HEK293 (cell line): ENCODE measurements at regions not wholly inside any gene's neighbourhood (a gene's known extent, or its start where the extent isn't known, plus 50 kb on each side); places are given as distances from the start of the nearest gene placed in this dataset.
A peak's percentile ranks its signal among the peaks of the same experiment; 100 is the strongest.

ENCODE experiments used
- CTCF ChIA-PET: fragments of 350-600 bp; formaldehyde crosslinking; extraction: SDS; loops from one replicate; lab custom pipeline; 2021; ENCODE audit warnings: antibody characterized with exemption; lab: Yijun Ruan, JAX
- POLR2A ChIA-PET: fragments of 300-600 bp; formaldehyde crosslinking; extraction: SDS; loops from one replicate; lab custom pipeline; 2020; ENCODE audit warnings: antibody characterized with exemption, inconsistent platforms; lab: Yijun Ruan, JAX
- H3K27ac ChIP-seq: fragments of 200-500 bp; sonication (Bioruptor generic); 2 replicates; pipeline ENCODE4 v1.5.1; 2014; ENCODE audit warnings: low read depth, low read length, control low read depth, inconsistent platforms; ENCODE audit errors: extremely low read depth
- H3K36me3 ChIP-seq, 2 experiments: fragments of 200-500 bp in 1 of 2; sonication (Bioruptor generic) in 1 of 2; 1 replicate in 1 of 2; 2 replicates in 1 of 2; pipeline ENCODE4 v1.5.1; 2014 to 2017; ENCODE audit warnings: inconsistent platforms in 2 of 2, low read length in 2 of 2; ENCODE audit not compliant: control insufficient read depth in 2 of 2, insufficient read depth in 1 of 2
- H3K4me1 ChIP-seq: fragments of 200-500 bp; sonication (Bioruptor generic); 2 replicates; pipeline ENCODE4 v1.5.1; 2014; ENCODE audit warnings: mild to moderate bottlenecking, low read length, inconsistent platforms; ENCODE audit not compliant: control insufficient read depth, insufficient read depth
- H3K4me3 ChIP-seq: 2 replicates; pipeline ENCODE4 v1.5.1; 2011; ENCODE audit warnings: low read depth, mild to moderate bottlenecking, control low read depth, low read length, moderate library complexity
- H3K9me3 ChIP-seq: fragments of 200-500 bp; sonication (Bioruptor generic); 2 replicates; pipeline ENCODE4 v1.5.1; 2014; ENCODE audit warnings: low read depth, low read length, inconsistent platforms; ENCODE audit not compliant: control insufficient read depth, insufficient read depth
- BCL11A ChIP-seq: fragments of 450-650 bp; formaldehyde crosslinking; IDR thresholded peaks from 2 replicates; pipeline ENCODE4 v1.5.1; 2016; ENCODE audit warnings: low read depth, missing biosample characterization, missing genetic modification characterization
- GFI1B ChIP-seq: fragments of 450-650 bp; formaldehyde crosslinking; IDR thresholded peaks from 2 replicates; pipeline ENCODE4 v1.5.1; 2016; ENCODE audit warnings: missing biosample characterization, missing genetic modification characterization
- GLIS2 ChIP-seq: fragments of 450-650 bp; formaldehyde crosslinking; IDR thresholded peaks from 2 replicates; pipeline ENCODE4 v1.5.1; 2016; ENCODE audit warnings: missing biosample characterization, missing genetic modification characterization
- HIC1 ChIP-seq: fragments of 450-650 bp; formaldehyde crosslinking; IDR thresholded peaks from 2 replicates; pipeline ENCODE4 v1.5.1; 2016; ENCODE audit warnings: missing biosample characterization, missing genetic modification characterization
- PRDM10 ChIP-seq: fragments of 450-650 bp; formaldehyde crosslinking; IDR thresholded peaks from 2 replicates; pipeline ENCODE4 v1.5.1; 2016; ENCODE audit warnings: missing biosample characterization, missing genetic modification characterization
- WT1 ChIP-seq: fragments of 450-650 bp; formaldehyde crosslinking; IDR thresholded peaks from 2 replicates; pipeline ENCODE4 v1.5.1; 2016; ENCODE audit warnings: missing biosample characterization, missing genetic modification characterization
- YY1 ChIP-seq: fragments of 450-650 bp; formaldehyde crosslinking; IDR thresholded peaks from 2 replicates; pipeline ENCODE4 v1.5.1; 2018; ENCODE audit warnings: missing biosample characterization, missing genetic modification characterization
- ZIC2 ChIP-seq: fragments of 450-650 bp; formaldehyde crosslinking; IDR thresholded peaks from 2 replicates; pipeline ENCODE4 v1.5.1; 2016; ENCODE audit warnings: missing biosample characterization, missing genetic modification characterization
- ZNF169 ChIP-seq: fragments of 450-650 bp; formaldehyde crosslinking; IDR thresholded peaks from 2 replicates; pipeline ENCODE4 v1.5.1; 2016; ENCODE audit warnings: missing biosample characterization, missing genetic modification characterization
- ZNF175 ChIP-seq: fragments of 450-650 bp; formaldehyde crosslinking; IDR thresholded peaks from 2 replicates; pipeline ENCODE4 v1.5.1; 2016; ENCODE audit warnings: missing biosample characterization, missing genetic modification characterization
- ZNF280D ChIP-seq: fragments of 450-650 bp; formaldehyde crosslinking; IDR thresholded peaks from 2 replicates; pipeline ENCODE4 v1.5.1; 2016; ENCODE audit warnings: missing biosample characterization, missing genetic modification characterization
- ZNF341 ChIP-seq: fragments of 450-650 bp; formaldehyde crosslinking; IDR thresholded peaks from 2 replicates; pipeline ENCODE4; 2016; ENCODE audit warnings: low read depth, missing biosample characterization, missing genetic modification characterization
- ZNF510 ChIP-seq: fragments of 450-650 bp; formaldehyde crosslinking; IDR thresholded peaks from 2 replicates; pipeline ENCODE4 v1.5.1; 2018; ENCODE audit warnings: mild to moderate bottlenecking, missing genetic modification characterization, missing biosample characterization; ENCODE audit not compliant: insufficient replicate concordance
- ZSCAN23 ChIP-seq: fragments of 450-650 bp; formaldehyde crosslinking; IDR thresholded peaks from 2 replicates; pipeline ENCODE4 v1.5.1; 2016; ENCODE audit warnings: missing biosample characterization, missing genetic modification characterization
- TF ChIP-seq, protein P1 (sequence below): fragments of 450-650 bp; formaldehyde crosslinking; IDR thresholded peaks from 2 replicates; pipeline ENCODE4 v1.5.1; 2016; ENCODE audit warnings: missing biosample characterization, missing genetic modification characterization, borderline replicate concordance
- TF ChIP-seq, protein P2 (sequence below): fragments of 450-650 bp; formaldehyde crosslinking; IDR thresholded peaks from 2 replicates; pipeline ENCODE4 v1.5.1; 2016; ENCODE audit warnings: missing biosample characterization, missing genetic modification characterization

DNA sequence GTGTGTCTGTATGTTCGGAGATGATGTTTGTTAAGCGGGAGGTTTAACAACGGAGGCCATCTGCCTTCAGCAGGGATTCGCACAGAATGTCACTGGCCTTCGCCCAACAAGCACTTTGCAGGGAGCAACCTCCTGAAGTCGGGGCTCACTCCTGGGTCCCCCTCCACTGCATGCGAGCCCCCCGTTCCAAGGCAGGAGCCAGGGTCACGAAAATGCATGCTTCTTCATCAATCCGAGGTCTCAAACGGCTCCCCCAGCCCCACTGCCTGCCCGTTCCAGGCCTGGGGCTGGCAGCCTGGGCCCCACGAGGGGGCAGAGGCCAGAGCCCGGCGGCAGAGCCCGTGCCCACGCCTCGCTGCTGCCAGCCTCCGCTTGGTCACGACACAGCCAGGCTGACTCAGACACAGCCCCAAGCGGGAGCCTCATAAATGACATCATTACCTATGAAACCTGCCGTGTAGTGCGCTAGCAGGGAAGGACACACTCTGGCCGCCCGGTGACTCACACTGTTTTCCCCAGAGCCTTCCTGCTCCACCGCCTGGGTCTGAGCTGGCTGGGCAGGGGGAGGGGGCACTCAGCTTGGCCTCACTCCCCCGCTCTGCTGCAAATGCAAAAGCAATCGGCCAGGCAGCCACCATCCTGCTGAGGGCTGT lies 169.5 kb upstream of the RTL1 start (continued):
- TF ChIP-seq, protein P1, sequence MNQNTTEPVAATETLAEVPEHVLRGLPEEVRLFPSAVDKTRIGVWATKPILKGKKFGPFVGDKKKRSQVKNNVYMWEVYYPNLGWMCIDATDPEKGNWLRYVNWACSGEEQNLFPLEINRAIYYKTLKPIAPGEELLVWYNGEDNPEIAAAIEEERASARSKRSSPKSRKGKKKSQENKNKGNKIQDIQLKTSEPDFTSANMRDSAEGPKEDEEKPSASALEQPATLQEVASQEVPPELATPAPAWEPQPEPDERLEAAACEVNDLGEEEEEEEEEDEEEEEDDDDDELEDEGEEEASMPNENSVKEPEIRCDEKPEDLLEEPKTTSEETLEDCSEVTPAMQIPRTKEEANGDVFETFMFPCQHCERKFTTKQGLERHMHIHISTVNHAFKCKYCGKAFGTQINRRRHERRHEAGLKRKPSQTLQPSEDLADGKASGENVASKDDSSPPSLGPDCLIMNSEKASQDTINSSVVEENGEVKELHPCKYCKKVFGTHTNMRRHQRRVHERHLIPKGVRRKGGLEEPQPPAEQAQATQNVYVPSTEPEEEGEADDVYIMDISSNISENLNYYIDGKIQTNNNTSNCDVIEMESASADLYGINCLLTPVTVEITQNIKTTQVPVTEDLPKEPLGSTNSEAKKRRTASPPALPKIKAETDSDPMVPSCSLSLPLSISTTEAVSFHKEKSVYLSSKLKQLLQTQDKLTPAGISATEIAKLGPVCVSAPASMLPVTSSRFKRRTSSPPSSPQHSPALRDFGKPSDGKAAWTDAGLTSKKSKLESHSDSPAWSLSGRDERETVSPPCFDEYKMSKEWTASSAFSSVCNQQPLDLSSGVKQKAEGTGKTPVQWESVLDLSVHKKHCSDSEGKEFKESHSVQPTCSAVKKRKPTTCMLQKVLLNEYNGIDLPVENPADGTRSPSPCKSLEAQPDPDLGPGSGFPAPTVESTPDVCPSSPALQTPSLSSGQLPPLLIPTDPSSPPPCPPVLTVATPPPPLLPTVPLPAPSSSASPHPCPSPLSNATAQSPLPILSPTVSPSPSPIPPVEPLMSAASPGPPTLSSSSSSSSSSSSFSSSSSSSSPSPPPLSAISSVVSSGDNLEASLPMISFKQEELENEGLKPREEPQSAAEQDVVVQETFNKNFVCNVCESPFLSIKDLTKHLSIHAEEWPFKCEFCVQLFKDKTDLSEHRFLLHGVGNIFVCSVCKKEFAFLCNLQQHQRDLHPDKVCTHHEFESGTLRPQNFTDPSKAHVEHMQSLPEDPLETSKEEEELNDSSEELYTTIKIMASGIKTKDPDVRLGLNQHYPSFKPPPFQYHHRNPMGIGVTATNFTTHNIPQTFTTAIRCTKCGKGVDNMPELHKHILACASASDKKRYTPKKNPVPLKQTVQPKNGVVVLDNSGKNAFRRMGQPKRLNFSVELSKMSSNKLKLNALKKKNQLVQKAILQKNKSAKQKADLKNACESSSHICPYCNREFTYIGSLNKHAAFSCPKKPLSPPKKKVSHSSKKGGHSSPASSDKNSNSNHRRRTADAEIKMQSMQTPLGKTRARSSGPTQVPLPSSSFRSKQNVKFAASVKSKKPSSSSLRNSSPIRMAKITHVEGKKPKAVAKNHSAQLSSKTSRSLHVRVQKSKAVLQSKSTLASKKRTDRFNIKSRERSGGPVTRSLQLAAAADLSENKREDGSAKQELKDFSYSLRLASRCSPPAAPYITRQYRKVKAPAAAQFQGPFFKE, result no peak
- TF ChIP-seq ZNF169, result no peak
- no peak for TF ChIP-seq ZNF280D (tag by site-specific recombination)
- TF ChIP-seq HIC1 (tag by site-specific recombination), result peak; percentile 100
- TF ChIP-seq GFI1B (tag by site-specific recombination), result no peak
- TF ChIP-seq BCL11A (tag by site-specific recombination), result peak; percentile 98
- no peak for TF ChIP-seq ZNF175 (tag by site-specific recombination)

- H3K9me3 ChIP-seq, result no peaks in the 10 kb centered on the region
- ChIA-PET CTCF (interaction anchor here (0.6 to 0.7 kb wide), 2 partner anchors 425 to 633 kb away, joined by 3 to 4 read pairs; no protein-coding TSS in a partner anchor), POLR2A (no interaction called here)
- no peak overlapping the region for H3K4me3 ChIP-seq
- H3K36me3 ChIP-seq, result no peaks in the 10 kb centered on the region
- H3K27ac ChIP-seq, result no peak overlapping the region; the same call in 1 of the 2 replicates
- peaks cover 7% of the 10 kb centered on the region for H3K4me1 ChIP-seq
- TF ChIP-seq, protein P2, sequence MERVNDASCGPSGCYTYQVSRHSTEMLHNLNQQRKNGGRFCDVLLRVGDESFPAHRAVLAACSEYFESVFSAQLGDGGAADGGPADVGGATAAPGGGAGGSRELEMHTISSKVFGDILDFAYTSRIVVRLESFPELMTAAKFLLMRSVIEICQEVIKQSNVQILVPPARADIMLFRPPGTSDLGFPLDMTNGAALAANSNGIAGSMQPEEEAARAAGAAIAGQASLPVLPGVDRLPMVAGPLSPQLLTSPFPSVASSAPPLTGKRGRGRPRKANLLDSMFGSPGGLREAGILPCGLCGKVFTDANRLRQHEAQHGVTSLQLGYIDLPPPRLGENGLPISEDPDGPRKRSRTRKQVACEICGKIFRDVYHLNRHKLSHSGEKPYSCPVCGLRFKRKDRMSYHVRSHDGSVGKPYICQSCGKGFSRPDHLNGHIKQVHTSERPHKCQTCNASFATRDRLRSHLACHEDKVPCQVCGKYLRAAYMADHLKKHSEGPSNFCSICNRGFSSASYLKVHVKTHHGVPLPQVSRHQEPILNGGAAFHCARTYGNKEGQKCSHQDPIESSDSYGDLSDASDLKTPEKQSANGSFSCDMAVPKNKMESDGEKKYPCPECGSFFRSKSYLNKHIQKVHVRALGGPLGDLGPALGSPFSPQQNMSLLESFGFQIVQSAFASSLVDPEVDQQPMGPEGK (tag by site-specific recombination), result peak; percentile 1; the same call in 1 of the 2 replicates
- TF ChIP-seq PRDM10, result peak; percentile 38; the same call in 1 of the 2 replicates
- no peak for TF ChIP-seq ZSCAN23 (tag by site-specific recombination)
- peak; percentile 24; the same call in 1 of the 2 replicates for TF ChIP-seq GLIS2
- TF ChIP-seq ZNF510 (tag by site-specific recombination), result no peak
- TF ChIP-seq ZIC2, result peak; percentile 86
- no peak for TF ChIP-seq BCL11A (tag by site-specific recombination)
- 0 out of 2 replicates have a peak, but pooled peaks have one; percentile 2 for TF ChIP-seq WT1
- peak; percentile 48; the same call in 1 of the 2 replicates for TF ChIP-seq ZNF341 (tag by site-specific recombination)
- TF ChIP-seq YY1 (tag by site-specific recombination), result no peak
Observed at GRCh38 chr14:101073598-101073965, 170.1 kb upstream of the RTL1 start.
